NB4 (cell line): ENCODE measurements at regions not wholly inside any gene's neighbourhood (a gene's known extent, or its start where the extent isn't known, plus 50 kb on each side); places are given as distances from the start of the nearest gene placed in this dataset.

ENCODE experiments used
- CTCF ChIP-seq: IDR thresholded peaks from one replicate; pipeline ENCODE4 v1.5.1; 2012; ENCODE audit warnings: low read depth, low read length
- MAX ChIP-seq: IDR thresholded peaks from 2 replicates; pipeline ENCODE4 v1.6.1; 2011; ENCODE audit warnings: low read depth, low read length
- MYC ChIP-seq: IDR thresholded peaks from 2 replicates; pipeline ENCODE4 v1.6.1; 2011; ENCODE audit warnings: low read depth, low read length
- POLR2A ChIP-seq: IDR thresholded peaks from 2 replicates; pipeline ENCODE4 v1.6.1; 2011; ENCODE audit warnings: mild to moderate bottlenecking; ENCODE audit not compliant: insufficient read length; ENCODE audit errors: extremely low read depth

GRCh38 chr14:28867571-28867970 is 101.0 kb downstream of the FOXG1 start:
- no peak for TF ChIP-seq MYC
- TF ChIP-seq CTCF: no peak
- TF ChIP-seq POLR2A: no peak
- no peak for TF ChIP-seq MAX
